GM12878 (cell line): ENCODE measurements at regions not wholly inside any gene's neighbourhood (a gene's known extent, or its start where the extent isn't known, plus 50 kb on each side); places are given as distances from the start of the nearest gene placed in this dataset.
"Not testable (repeated sequence)": the region's sequence is repeated elsewhere in the genome, so short reads cannot be mapped to it uniquely, and the experiment has no call there.

Experiments
- ATAC-seq: fragments of 200-7000 bp; cut with Tn5 transposase; 3 replicates; pipeline ENCODE4 v1.9.1; 2020; ENCODE audit warnings: mild to moderate bottlenecking, moderate library complexity
- BruUV-seq: library from RNA; stranded (reverse); fragments of 400-500 nt; replicated peaks from 2 replicates; lab custom pipeline; 2021; lab: Mats Ljungman, UMichigan
- CTCF ChIA-PET: fragments of 300-600 bp; sonication (Branson Sonifier 250); formaldehyde crosslinking; extraction: SDS; loops from one replicate; lab custom pipeline; 2021; ENCODE audit warnings: inconsistent platforms; lab: Yijun Ruan, JAX
- POLR2A ChIA-PET: fragments of 350-600 bp; formaldehyde crosslinking; extraction: SDS; loops from one replicate; lab custom pipeline; 2021; ENCODE audit warnings: inconsistent platforms; lab: Charles Lee
- RAD21 ChIA-PET: fragments of 300-600 bp; sonication (Branson Sonifier 250); formaldehyde crosslinking; loops from one replicate; lab custom pipeline; 2023; ENCODE audit warnings: antibody characterized with exemption; ENCODE audit not compliant: unreplicated experiment; lab: Charles Lee
- SMC1A ChIA-PET: fragments of 300-600 bp; sonication (Branson Sonifier 250); formaldehyde crosslinking; loops from one replicate; lab custom pipeline; 2023; ENCODE audit not compliant: unreplicated experiment, uncharacterized antibody; lab: Charles Lee
- DNase-seq: peaks from one replicate; pipeline ENCODE4 v3.0.0-alpha.2; 2011; ENCODE audit warnings: low read depth, low spot score
- FAIRE-seq: peaks from 3 replicates; lab custom pipeline; 2011; peaks lifted over from hg19 to GRCh38; lab: Jason Lieb, UNC
- H2AFZ ChIP-seq: 2 replicates; pipeline ENCODE4 v1.6.0; 2011; ENCODE audit warnings: low read depth, low read length, control low read depth; ENCODE audit not compliant: control insufficient read depth
- H3K27ac ChIP-seq: 2 replicates; pipeline ENCODE4 v1.5.1; 2011; ENCODE audit warnings: control low read depth; ENCODE audit not compliant: control insufficient read depth, insufficient read depth
- H3K27me3 ChIP-seq, 2 experiments: replicated peaks in 1 of 2; 2 replicates each; pipeline versions ENCODE4 v1.6.0 to v1.6.1; 2011; ENCODE audit warnings: low read length in 1 of 2; ENCODE audit not compliant: control insufficient read depth in 2 of 2, insufficient read depth in 2 of 2
- H3K36me3 ChIP-seq, 2 experiments: 2 replicates each; pipeline ENCODE4 v1.5.1; 2011; ENCODE audit warnings: low read length in 1 of 2; ENCODE audit not compliant: control insufficient read depth in 2 of 2, insufficient read depth in 2 of 2
- H3K4me1 ChIP-seq: 2 replicates; pipeline ENCODE4 v1.6.1; 2011; ENCODE audit warnings: mild to moderate bottlenecking, low read length, moderate library complexity, mixed read lengths; ENCODE audit not compliant: control insufficient read depth, insufficient read depth
- H3K4me2 ChIP-seq: 2 replicates; pipeline ENCODE4 v1.6.0; 2011; ENCODE audit warnings: control low read depth; ENCODE audit not compliant: control insufficient read depth, insufficient read depth
- H3K4me3 ChIP-seq: fragments of 200-600 bp; sonication (generic); 2 replicates; pipeline ENCODE4 v1.5.1; 2016
- H3K79me2 ChIP-seq: 2 replicates; pipeline ENCODE4 v1.6.0; 2011; ENCODE audit warnings: low read length; ENCODE audit not compliant: control insufficient read depth, insufficient read depth
- H3K9ac ChIP-seq: 2 replicates; pipeline ENCODE4 v1.8.0; 2011; ENCODE audit warnings: low read length, control low read depth, mixed read lengths; ENCODE audit not compliant: control insufficient read depth, insufficient read depth
- H3K9me3 ChIP-seq: replicated peaks from 3 replicates; pipeline ENCODE4 v1.5.1; 2011; ENCODE audit warnings: mild to moderate bottlenecking, low read length; ENCODE audit not compliant: control insufficient read depth, insufficient read depth
- H4K20me1 ChIP-seq: 2 replicates; pipeline ENCODE4 v1.6.0; 2011; ENCODE audit not compliant: control insufficient read depth, insufficient read depth
- ATF3 ChIP-seq: IDR thresholded peaks from 2 replicates; pipeline ENCODE4 v1.6.1; 2011; ENCODE audit warnings: low read depth, mild to moderate bottlenecking, low read length, moderate library complexity, borderline replicate concordance; ENCODE audit errors: extremely low read depth
- E4F1 ChIP-seq: fragments of 450-650 bp; IDR thresholded peaks from 2 replicates; pipeline ENCODE4 v1.6.1; 2018; ENCODE audit warnings: borderline replicate concordance, mild to moderate bottlenecking; ENCODE audit not compliant: partially characterized antibody
- ETV6 ChIP-seq, 2 experiments: fragments of 450-650 bp in 1 of 2; IDR thresholded peaks in 1 of 2; conservative IDR thresholded peaks in 1 of 2; 2 replicates each; pipeline ENCODE4 v1.6.1; 2014; ENCODE audit warnings: antibody characterized with exemption in 1 of 2, borderline replicate concordance in 1 of 2, low read depth in 1 of 2, mild to moderate bottlenecking in 1 of 2, moderate library complexity in 1 of 2
- NR2C2 ChIP-seq: IDR thresholded peaks from 2 replicates; pipeline ENCODE4 v1.6.1; 2011; ENCODE audit warnings: borderline replicate concordance, low read depth; ENCODE audit not compliant: control insufficient read depth, insufficient read length
- WGBS: methylation state at CpG from one replicate; pipeline ENCODE4 v1.1.6; 2016; ENCODE audit warnings: low lambda C conversion rate; ENCODE audit not compliant: insufficient replicate concordance, insufficient coverage; ENCODE audit errors: missing lambda C conversion rate; 5-methylcytosine and 5-hydroxymethylcytosine counted together
- in situ Hi-C: fragments of 300-500 bp; cut with MboI; formaldehyde crosslinking; loops from 9 replicates; pipeline ENCODE4 v1.14.3; 2018; ENCODE audit warnings: mixed read lengths
- intact Hi-C: fragments of 100-400 bp; cut with micrococcal nuclease; formaldehyde crosslinking; loops from one replicate; pipeline ENCODE4 v1.14.2; 2022; ENCODE audit not compliant: unreplicated experiment

- ATAC-seq = no peak
- intact Hi-C loops = no loop called here
- ChIA-PET CTCF (no interaction called here), SMC1A (no interaction called here), RAD21 (no interaction called here), POLR2A (no interaction called here)
- Histone ChIP-seq H3K9me3 (no peaks in the 10 kb centered on the region), H3K4me2 (no peak overlapping the region), H3K4me1 (no peaks in the 10 kb centered on the region), H2AFZ (no peak overlapping the region), H3K9ac (no peak overlapping the region), H3K36me3 (no peaks in the 10 kb centered on the region), H3K27ac (no peak overlapping the region), H3K79me2 (no peaks in the 10 kb centered on the region), H4K20me1 (no peaks in the 10 kb centered on the region), H3K4me3 (no peak overlapping the region), H3K27me3 (no peaks in the 10 kb centered on the region)
- WGBS = 43% methylated on average over 4 of the region's 4 CpGs
- no TSS peak for BruUV-seq
- DNase-seq = no peak
- in situ Hi-C loops = no loop called here
- TF ChIP-seq NR2C2 (no peak), ATF3 (no peak), E4F1 (no peak), ETV6 (conservative IDR thresholded peaks at IDR 0.05 in 1 of 2, IDR thresholded peaks at IDR 0.05 in 1 of 2; ENCODE audit: borderline replicate concordance in 1 of 2, low read depth in 1 of 2) (no peak)
- FAIRE-seq = no peak
Observed at GRCh38 chr16:65737831-65738230, 616.0 kb upstream of the CDH11 start.

- H4K20me1 ChIP-seq, H3K4me2 ChIP-seq, H2AFZ ChIP-seq, H3K9ac ChIP-seq, FAIRE-seq, in situ Hi-C loops, H3K27ac ChIP-seq, intact Hi-C loops, ATAC-seq, DNase-seq, H3K79me2 ChIP-seq, SMC1A ChIA-PET, CTCF ChIA-PET, H3K9me3 ChIP-seq, H3K4me1 ChIP-seq, H3K27me3 ChIP-seq, H3K36me3 ChIP-seq, H3K4me3 ChIP-seq, RAD21 ChIA-PET, POLR2A ChIA-PET, BruUV-seq: not testable (repeated sequence)
Observed at GRCh38 chr16:65735615-65736014, 613.8 kb upstream of the CDH11 start.
